H1 (cell line): ENCODE measurements at regions not wholly inside any gene's neighbourhood (a gene's known extent, or its start where the extent isn't known, plus 50 kb on each side); places are given as distances from the start of the nearest gene placed in this dataset.

ENCODE experiments used
- CTCF ChIA-PET: fragments of 300-600 bp; sonication (Branson Sonifier 250); formaldehyde crosslinking; loops from one replicate; lab custom pipeline; 2021; ENCODE audit not compliant: partially characterized antibody; lab: Charles Lee
- POLR2A ChIA-PET: fragments of 300-600 bp; sonication (Branson Sonifier 250); formaldehyde crosslinking; loops from one replicate; lab custom pipeline; 2021; ENCODE audit warnings: inconsistent platforms; ENCODE audit not compliant: partially characterized antibody; lab: Charles Lee
- DNase-seq, 2 experiments: peaks; one replicate each; pipeline versions ENCODE4 v3.0.0 to v3.0.0-alpha.2; 2010 to 2022; ENCODE audit warnings: low spot score in 2 of 2, low read depth in 1 of 2, mixed read lengths in 1 of 2
- FAIRE-seq: peaks from 2 replicates; lab custom pipeline; 2011; peaks lifted over from hg19 to GRCh38; lab: Jason Lieb, UNC
- H2AFZ ChIP-seq: 2 replicates; pipeline ENCODE4 v1.8.1; 2012; ENCODE audit warnings: low read length, inconsistent platforms
- H2AK5ac ChIP-seq: 2 replicates; pipeline ENCODE4 v1.6.1; 2013; ENCODE audit warnings: low read depth, low read length
- H2BK120ac ChIP-seq: replicated peaks from 2 replicates; pipeline ENCODE3; 2013; ENCODE audit warnings: low read depth, low read length, inconsistent platforms
- H2BK12ac ChIP-seq: 2 replicates; pipeline ENCODE4 v1.6.1; 2013; ENCODE audit warnings: low read depth, low read length
- H2BK15ac ChIP-seq: 2 replicates; pipeline ENCODE4 v1.6.1; 2013; ENCODE audit warnings: low read length
- H2BK20ac ChIP-seq: 2 replicates; pipeline ENCODE4 v1.6.1; 2013; ENCODE audit warnings: low read length
- H2BK5ac ChIP-seq: 2 replicates; pipeline ENCODE4 v1.6.1; 2013; ENCODE audit warnings: low read depth, low read length
- H3K14ac ChIP-seq: 2 replicates; pipeline ENCODE4 v1.6.1; 2013; ENCODE audit warnings: inconsistent platforms; ENCODE audit not compliant: insufficient read length
- H3K18ac ChIP-seq: 2 replicates; pipeline ENCODE4 v1.6.1; 2013; ENCODE audit warnings: low read length; ENCODE audit errors: extremely low read depth
- H3K23ac ChIP-seq: 2 replicates; pipeline ENCODE4 v1.6.1; 2013; ENCODE audit warnings: inconsistent platforms; ENCODE audit not compliant: insufficient read length
- H3K23me2 ChIP-seq: 2 replicates; pipeline ENCODE4 v1.6.1; 2013; ENCODE audit warnings: low read depth, low read length
- H3K27ac ChIP-seq: 2 replicates; pipeline ENCODE4 v1.6.1; 2011; ENCODE audit warnings: low read depth, low read length, inconsistent platforms
- H3K27me3 ChIP-seq, 4 experiments: replicated peaks in 1 of 4; 1 replicate in 1 of 4; 2 replicates in 3 of 4; pipeline versions ENCODE4 v1.6.1 to v1.8.1; 2011 to 2013; ENCODE audit warnings: low read length in 3 of 4, mild to moderate bottlenecking in 3 of 4, inconsistent platforms in 2 of 4, mixed read lengths in 2 of 4, moderate library complexity in 1 of 4; ENCODE audit not compliant: control insufficient read depth in 3 of 4, insufficient read depth in 3 of 4; ENCODE audit errors: extremely low read depth in 1 of 4
- H3K36me3 ChIP-seq, 4 experiments: 2 replicates each; pipeline versions ENCODE4 v1.6.1 to v1.8.1; 2011 to 2013; ENCODE audit warnings: mild to moderate bottlenecking in 4 of 4, low read length in 3 of 4, moderate library complexity in 2 of 4, control low read depth in 1 of 4, inconsistent platforms in 1 of 4; ENCODE audit not compliant: insufficient read depth in 4 of 4, control insufficient read depth in 2 of 4
- H3K4ac ChIP-seq: replicated peaks from 2 replicates; pipeline ENCODE3; 2013; ENCODE audit warnings: low read length, low read depth, mixed read lengths, inconsistent platforms; ENCODE audit not compliant: insufficient read length
- H3K4me1 ChIP-seq, 4 experiments: replicated peaks in 1 of 4; 1 replicate in 1 of 4; 2 replicates in 3 of 4; pipeline versions ENCODE4 v1.6.1 to v1.8.1; 2011 to 2013; ENCODE audit warnings: low read length in 3 of 4, inconsistent platforms in 2 of 4, mixed read lengths in 1 of 4; ENCODE audit not compliant: insufficient read depth in 4 of 4, control insufficient read depth in 3 of 4
- H3K4me2 ChIP-seq, 2 experiments: 2 replicates each; pipeline versions ENCODE4 v1.6.1 to v1.8.1; 2011 to 2013; ENCODE audit warnings: low read depth in 2 of 2, low read length in 2 of 2, control low read depth in 1 of 2, inconsistent platforms in 1 of 2, mild to moderate bottlenecking in 1 of 2; ENCODE audit not compliant: insufficient read depth in 1 of 2
- H3K4me3 ChIP-seq, 4 experiments: fragments of 200-600, 300-600 bp in 1 of 4; sonication (generic), shearing (Covaris generic), sonication (Bioruptor Twin) in 1 of 4; 2 replicates each; pipeline versions ENCODE4 v1.5.1 to v1.8.1; 2011 to 2016; ENCODE audit warnings: low read length in 4 of 4, low read depth in 3 of 4, control low read depth in 2 of 4, inconsistent platforms in 2 of 4, mild to moderate bottlenecking in 2 of 4, mixed read lengths in 1 of 4, moderate library complexity in 1 of 4; ENCODE audit not compliant: insufficient read depth in 2 of 4; ENCODE audit errors: extremely low read depth in 1 of 4
- H3K56ac ChIP-seq: replicated peaks from 2 replicates; pipeline ENCODE3; 2013; ENCODE audit warnings: low read depth, mild to moderate bottlenecking, mixed read lengths, low read length, inconsistent platforms; ENCODE audit not compliant: insufficient read length
- H3K79me1 ChIP-seq: 2 replicates; pipeline ENCODE4 v1.6.1; 2013; ENCODE audit warnings: low read depth, low read length, control low read depth
- H3K79me2 ChIP-seq, 2 experiments: 2 replicates each; pipeline versions ENCODE4 v1.6.1 to v1.8.1; 2012 to 2013; ENCODE audit warnings: low read length in 2 of 2, mild to moderate bottlenecking in 2 of 2, inconsistent platforms in 1 of 2; ENCODE audit not compliant: insufficient read depth in 2 of 2, control insufficient read depth in 1 of 2
- H3K9ac ChIP-seq, 4 experiments: replicated peaks in 1 of 4; 1 replicate in 1 of 4; 2 replicates in 3 of 4; pipeline versions ENCODE4 v1.6.1 to v1.8.1; 2011 to 2013; ENCODE audit warnings: low read depth in 3 of 4, low read length in 3 of 4, control low read depth in 2 of 4, mild to moderate bottlenecking in 2 of 4, moderate library complexity in 2 of 4, inconsistent platforms in 1 of 4; ENCODE audit errors: extremely low read depth in 1 of 4
- H3K9me3 ChIP-seq, 2 experiments: 2 replicates each; pipeline versions ENCODE4 v1.6.1 to v1.8.1; 2012 to 2013; ENCODE audit warnings: mild to moderate bottlenecking in 2 of 2, moderate library complexity in 2 of 2, control low read depth in 1 of 2, inconsistent platforms in 1 of 2, low read depth in 1 of 2, low read length in 1 of 2, mixed read lengths in 1 of 2; ENCODE audit not compliant: insufficient read depth in 2 of 2
- H4K20me1 ChIP-seq, 2 experiments: replicated peaks in 1 of 2; 2 replicates each; pipeline versions ENCODE3 to v1.8.1; 2011 to 2013; ENCODE audit warnings: inconsistent platforms in 2 of 2, low read length in 2 of 2, mild to moderate bottlenecking in 1 of 2; ENCODE audit not compliant: insufficient read depth in 2 of 2, control insufficient read depth in 1 of 2
- H4K5ac ChIP-seq: 2 replicates; pipeline ENCODE4 v1.6.1; 2013; ENCODE audit warnings: low read length, low read depth, mixed read lengths, inconsistent platforms; ENCODE audit not compliant: insufficient read length
- H4K8ac ChIP-seq: 2 replicates; pipeline ENCODE4 v1.8.0; 2013; ENCODE audit warnings: mild to moderate bottlenecking, moderate library complexity, low read length, inconsistent platforms; ENCODE audit not compliant: insufficient read depth; ENCODE audit errors: extremely low read depth
- H4K91ac ChIP-seq: replicated peaks from 2 replicates; pipeline ENCODE3; 2013; ENCODE audit warnings: low read length, mixed read lengths, inconsistent platforms; ENCODE audit not compliant: insufficient read length
- ATF2 ChIP-seq: IDR thresholded peaks from 2 replicates; pipeline ENCODE4 v1.6.1; 2012; ENCODE audit warnings: low read length, inconsistent platforms
- CBX5 ChIP-seq: fragments of 300-800, 300-1000 bp; sonication (generic); IDR thresholded peaks from 2 replicates; pipeline ENCODE4 v1.7.1; 2016; ENCODE audit warnings: antibody characterized with exemption, low read length, low read depth
- CBX8 ChIP-seq: fragments of 300-800, 300-1000 bp; sonication (generic); IDR thresholded peaks from 2 replicates; pipeline ENCODE4 v1.7.1; 2016; ENCODE audit warnings: low read depth, low read length, borderline replicate concordance
- CTBP2 ChIP-seq: IDR thresholded peaks from 2 replicates; pipeline ENCODE4 v1.7.0; 2011; ENCODE audit warnings: borderline replicate concordance, mild to moderate bottlenecking, moderate library complexity, mixed read lengths, low read length; ENCODE audit not compliant: insufficient read depth, insufficient read length
- JUND ChIP-seq: IDR thresholded peaks from 2 replicates; pipeline ENCODE4 v1.6.1; 2011; ENCODE audit warnings: mild to moderate bottlenecking, improper control_type of control experiment, low read length
- MAFK ChIP-seq: IDR thresholded peaks from 2 replicates; pipeline ENCODE4 v1.6.1; 2012; ENCODE audit warnings: low read depth, mild to moderate bottlenecking, improper control_type of control experiment, low read length
- POLR2A ChIP-seq, 2 experiments: IDR thresholded peaks; 1 replicate in 1 of 2; 2 replicates in 1 of 2; pipeline ENCODE4 v1.6.1; 2011; ENCODE audit warnings: low read depth in 2 of 2, low read length in 2 of 2, mild to moderate bottlenecking in 2 of 2; ENCODE audit errors: control extremely low read depth in 1 of 2
- RAD21 ChIP-seq, 2 experiments: IDR thresholded peaks in 1 of 2; conservative IDR thresholded peaks in 1 of 2; 2 replicates each; pipeline ENCODE4 v1.6.1; 2011; ENCODE audit warnings: low read depth in 2 of 2, low read length in 2 of 2, improper control_type of control experiment in 1 of 2, inconsistent platforms in 1 of 2, mild to moderate bottlenecking in 1 of 2, moderate library complexity in 1 of 2
- SAP30 ChIP-seq: fragments of 300-600 bp; sonication (generic); IDR thresholded peaks from 2 replicates; pipeline ENCODE4 v1.7.1; 2012; ENCODE audit warnings: low read length, moderate library complexity, mild to moderate bottlenecking, inconsistent platforms; ENCODE audit not compliant: insufficient read depth, insufficient replicate concordance
- SP1 ChIP-seq: IDR thresholded peaks from 2 replicates; pipeline ENCODE4 v1.6.1; 2011; ENCODE audit warnings: low read depth, low read length
- TBP ChIP-seq: IDR thresholded peaks from 2 replicates; pipeline ENCODE4 v1.6.1; 2011; ENCODE audit warnings: low read depth, low read length, improper control_type of control experiment
- TCF12 ChIP-seq: IDR thresholded peaks from 2 replicates; pipeline ENCODE4 v1.6.1; 2011; ENCODE audit warnings: low read depth, mild to moderate bottlenecking, low read length
- TEAD4 ChIP-seq: IDR thresholded peaks from 2 replicates; pipeline ENCODE4 v1.6.1; 2012; ENCODE audit warnings: low read depth, low read length, inconsistent platforms, mixed read lengths
- WGBS, 2 experiments: shearing (Covaris generic) in 1 of 2; methylation state at CpG; one replicate each; pipeline versions ENCODE4 v1.1.6 to v1.1.7; 2013 to 2015; ENCODE audit warnings: low lambda C conversion rate in 2 of 2, mixed read lengths in 2 of 2, inconsistent platforms in 1 of 2, low coverage in 1 of 2, missing lambda C conversion rate in 1 of 2; ENCODE audit not compliant: insufficient replicate concordance in 2 of 2, insufficient coverage in 1 of 2, insufficient read length in 1 of 2; ENCODE audit errors: extremely low coverage in 1 of 2, missing lambda C conversion rate in 1 of 2; 5-methylcytosine and 5-hydroxymethylcytosine counted together

DNA sequence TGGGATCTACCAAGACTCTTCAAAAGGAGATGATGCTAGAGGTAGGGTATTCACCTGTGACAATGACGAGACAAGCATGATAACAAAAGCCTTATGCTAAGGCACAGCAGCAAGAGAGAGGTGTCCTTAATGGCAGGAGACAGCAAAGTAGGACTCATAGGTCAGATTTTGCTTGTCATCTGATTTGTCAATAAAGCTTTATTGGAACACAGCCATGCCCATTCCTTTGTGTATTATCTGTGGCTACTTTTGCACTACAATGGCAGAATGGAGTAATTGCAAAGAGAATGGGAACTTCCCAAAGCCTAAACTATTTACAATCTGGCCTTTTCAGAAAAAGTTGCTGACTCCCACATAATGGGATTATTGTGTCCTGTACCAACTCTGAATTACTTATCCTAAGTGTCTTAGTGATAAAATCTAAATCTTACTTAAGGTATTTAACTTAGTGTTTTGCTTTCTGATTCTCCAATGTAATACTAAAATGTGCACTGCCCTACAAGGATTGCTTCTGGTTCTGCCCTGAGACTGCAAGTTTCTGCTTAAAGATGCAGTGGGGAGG lies 221.6 kb downstream of the CDC5L start:
- Histone ChIP-seq H4K8ac (no peak overlapping the region), H3K27ac (no peak overlapping the region), H3K56ac (no peak overlapping the region), H3K4me2 (no peak overlapping the region), H2AK5ac (no peak overlapping the region), H3K79me1 (no peaks in the 10 kb centered on the region), H3K4ac (no peak overlapping the region), H2BK12ac (no peak overlapping the region), H3K23ac (no peak overlapping the region), H2BK15ac (no peak overlapping the region), H3K36me3 (no peaks in the 10 kb centered on the region), H2BK120ac (no peak overlapping the region), H3K4me3 (no peak overlapping the region), H3K9ac (no peak overlapping the region), H2BK20ac (no peak overlapping the region), H3K27me3 (no peaks in the 10 kb centered on the region), H3K23me2 (no peaks in the 10 kb centered on the region), H3K4me1 (no peaks in the 10 kb centered on the region), H3K9me3 (no peaks in the 10 kb centered on the region), H3K79me2 (no peaks in the 10 kb centered on the region), H4K5ac (no peak overlapping the region), H2BK5ac (no peak overlapping the region), H2AFZ (no peak overlapping the region), H3K18ac (no peak overlapping the region), H4K20me1 (no peaks in the 10 kb centered on the region), H3K14ac (no peak overlapping the region), H4K91ac (no peak overlapping the region)
- 88% methylated on average over 1 of the region's 1 CpG; no CpG with 5 or more reads in 1 of the 2 experiments for WGBS, 2 experiments
- DNase-seq = no peak
- ChIA-PET CTCF (interaction anchor here (0.6 kb wide), 1 partner anchor 22 kb away, joined by 3 read pairs; no protein-coding TSS in a partner anchor), POLR2A (no interaction called here)
- FAIRE-seq = no peak
- no peak for TF ChIP-seq TCF12
- no peak for TF ChIP-seq MAFK
- no peak for TF ChIP-seq ATF2
- no peak for TF ChIP-seq RAD21 (IDR thresholded peaks at IDR 0.05 in 1 of 2, conservative IDR thresholded peaks at IDR 0.05 in 1 of 2; ENCODE audit: low read depth in 2 of 2, low read length in 2 of 2)
- no peak for TF ChIP-seq SAP30
- TF ChIP-seq SP1 = no peak
- no peak for TF ChIP-seq POLR2A (IDR thresholded peaks at IDR 0.05; ENCODE audit: control extremely low read depth in 1 of 2, low read depth in 2 of 2, low read length in 2 of 2)
- no peak for TF ChIP-seq CTBP2
- TF ChIP-seq JUND = no peak
- no peak for TF ChIP-seq TEAD4
- TF ChIP-seq CBX5 = no peak
- TF ChIP-seq CBX8 = no peak
- no peak for TF ChIP-seq TBP
